ENCODE measurements at regions not wholly inside any gene's neighbourhood (a gene's known extent, or its start where the extent isn't known, plus 50 kb on each side); places are given as distances from the start of the nearest gene placed in this dataset.
A peak's percentile ranks its signal among the peaks of the same experiment; 100 is the strongest.

DNA sequence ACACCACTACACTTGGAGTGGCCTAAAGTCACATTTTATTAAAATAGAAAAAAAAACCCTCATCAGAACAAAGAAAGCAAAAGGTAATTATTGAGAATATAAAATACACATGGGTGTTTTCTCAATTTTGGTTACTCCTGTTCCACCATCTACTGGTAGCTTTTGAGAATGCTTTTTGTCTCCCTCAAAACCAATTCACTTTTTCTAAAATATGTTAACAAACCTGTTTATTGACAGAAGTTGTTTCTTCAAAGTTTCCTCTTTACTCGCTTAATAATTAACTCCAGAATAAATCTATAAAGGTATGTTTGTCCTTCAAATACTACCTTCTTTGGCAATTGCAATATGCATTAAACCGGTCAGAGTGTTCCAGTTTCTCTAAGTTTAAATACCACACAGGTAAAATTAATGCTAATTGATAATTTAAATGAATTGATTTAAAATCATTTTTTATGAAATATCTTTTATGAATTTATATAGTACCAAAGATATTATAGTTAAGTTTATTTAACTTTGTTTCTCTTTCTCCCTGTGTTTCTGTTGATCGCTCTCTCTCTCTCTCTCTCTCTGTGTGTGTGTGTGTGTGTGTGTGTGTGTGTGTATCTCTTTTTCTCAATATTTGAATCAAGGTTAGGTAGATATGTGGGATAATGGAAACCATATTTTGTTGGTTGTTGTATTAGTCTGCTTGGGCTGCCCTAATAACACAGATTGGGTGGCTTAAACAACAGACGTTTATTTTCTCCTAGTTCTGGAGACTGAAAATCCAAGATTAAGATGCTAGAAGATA, 487.4 kb downstream of the PRDM9 start:
- TF ChIP-seq, protein P1, sequence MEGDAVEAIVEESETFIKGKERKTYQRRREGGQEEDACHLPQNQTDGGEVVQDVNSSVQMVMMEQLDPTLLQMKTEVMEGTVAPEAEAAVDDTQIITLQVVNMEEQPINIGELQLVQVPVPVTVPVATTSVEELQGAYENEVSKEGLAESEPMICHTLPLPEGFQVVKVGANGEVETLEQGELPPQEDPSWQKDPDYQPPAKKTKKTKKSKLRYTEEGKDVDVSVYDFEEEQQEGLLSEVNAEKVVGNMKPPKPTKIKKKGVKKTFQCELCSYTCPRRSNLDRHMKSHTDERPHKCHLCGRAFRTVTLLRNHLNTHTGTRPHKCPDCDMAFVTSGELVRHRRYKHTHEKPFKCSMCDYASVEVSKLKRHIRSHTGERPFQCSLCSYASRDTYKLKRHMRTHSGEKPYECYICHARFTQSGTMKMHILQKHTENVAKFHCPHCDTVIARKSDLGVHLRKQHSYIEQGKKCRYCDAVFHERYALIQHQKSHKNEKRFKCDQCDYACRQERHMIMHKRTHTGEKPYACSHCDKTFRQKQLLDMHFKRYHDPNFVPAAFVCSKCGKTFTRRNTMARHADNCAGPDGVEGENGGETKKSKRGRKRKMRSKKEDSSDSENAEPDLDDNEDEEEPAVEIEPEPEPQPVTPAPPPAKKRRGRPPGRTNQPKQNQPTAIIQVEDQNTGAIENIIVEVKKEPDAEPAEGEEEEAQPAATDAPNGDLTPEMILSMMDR (conservative IDR thresholded peaks at IDR 0.05), result peak; percentile 42; the same call in 1 of the 2 replicates
- TF ChIP-seq EZH2 (IDR thresholded peaks at IDR 0.05; ENCODE audit: low read depth), result no peak

Data from PC-9 (cell line).